ENCODE measurements at regions not wholly inside any gene's neighbourhood (a gene's known extent, or its start where the extent isn't known, plus 50 kb on each side); places are given as distances from the start of the nearest gene placed in this dataset.

DNA sequence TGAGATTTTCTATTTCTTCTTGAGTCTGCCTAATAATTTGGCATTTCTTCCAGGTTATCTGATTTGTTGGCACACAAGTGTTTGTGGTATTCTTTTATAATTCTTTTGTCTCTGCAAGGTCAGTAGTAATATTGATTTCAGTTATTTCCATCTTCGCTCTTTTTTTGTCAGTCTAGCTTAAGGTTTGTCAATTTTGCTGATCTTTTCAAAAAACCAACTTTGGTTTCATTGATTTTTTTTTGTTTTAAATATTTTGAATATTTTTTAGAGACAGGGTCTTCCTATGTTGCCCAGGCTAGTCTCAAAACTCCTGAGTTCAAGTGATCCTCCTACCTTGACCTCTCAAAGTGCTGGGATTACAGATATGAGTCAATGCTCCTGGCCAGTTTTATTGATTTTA, 162.8 kb downstream of the BARX1 start:
- Mint-ChIP-seq H3K27ac (no peak overlapping the region), H3K36me3 (ENCODE audit: low read depth) (no peaks in the 10 kb centered on the region)

DNA sequence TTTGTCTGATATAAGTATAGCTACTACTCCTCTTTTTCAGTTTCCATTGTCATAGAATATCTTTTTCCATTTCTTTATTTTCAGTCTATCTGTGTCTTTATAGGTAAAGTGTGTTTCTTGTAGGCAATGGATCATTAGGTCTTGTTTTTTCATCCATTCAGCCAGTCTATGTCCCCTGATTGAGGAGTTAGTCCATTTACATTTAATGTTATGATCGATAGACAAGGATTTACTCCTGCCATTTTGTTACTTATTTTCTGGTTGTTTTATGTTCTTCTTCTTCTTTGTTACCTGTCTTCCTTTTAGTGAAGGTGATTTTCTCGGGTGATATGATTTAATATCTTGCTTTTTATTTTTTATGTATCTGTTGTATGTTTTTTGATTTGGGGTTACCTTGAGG, 169.0 kb downstream of the BARX1 start:
- peaks cover 12% of the 10 kb centered on the region for H3K27me3 Mint-ChIP-seq (ENCODE audit: low read depth, poor library complexity)
- H3K4me3 Mint-ChIP-seq: no peak overlapping the region
- H3K27ac Mint-ChIP-seq: no peak overlapping the region
- H3K4me1 Mint-ChIP-seq: no peaks in the 10 kb centered on the region
- H3K36me3 Mint-ChIP-seq (ENCODE audit: low read depth): no peaks in the 10 kb centered on the region
- TF ChIP-seq, protein P1, sequence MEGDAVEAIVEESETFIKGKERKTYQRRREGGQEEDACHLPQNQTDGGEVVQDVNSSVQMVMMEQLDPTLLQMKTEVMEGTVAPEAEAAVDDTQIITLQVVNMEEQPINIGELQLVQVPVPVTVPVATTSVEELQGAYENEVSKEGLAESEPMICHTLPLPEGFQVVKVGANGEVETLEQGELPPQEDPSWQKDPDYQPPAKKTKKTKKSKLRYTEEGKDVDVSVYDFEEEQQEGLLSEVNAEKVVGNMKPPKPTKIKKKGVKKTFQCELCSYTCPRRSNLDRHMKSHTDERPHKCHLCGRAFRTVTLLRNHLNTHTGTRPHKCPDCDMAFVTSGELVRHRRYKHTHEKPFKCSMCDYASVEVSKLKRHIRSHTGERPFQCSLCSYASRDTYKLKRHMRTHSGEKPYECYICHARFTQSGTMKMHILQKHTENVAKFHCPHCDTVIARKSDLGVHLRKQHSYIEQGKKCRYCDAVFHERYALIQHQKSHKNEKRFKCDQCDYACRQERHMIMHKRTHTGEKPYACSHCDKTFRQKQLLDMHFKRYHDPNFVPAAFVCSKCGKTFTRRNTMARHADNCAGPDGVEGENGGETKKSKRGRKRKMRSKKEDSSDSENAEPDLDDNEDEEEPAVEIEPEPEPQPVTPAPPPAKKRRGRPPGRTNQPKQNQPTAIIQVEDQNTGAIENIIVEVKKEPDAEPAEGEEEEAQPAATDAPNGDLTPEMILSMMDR (IDR thresholded peaks at IDR 0.05): no peak
- no peak for DNase-seq
- peaks cover 50% of the 10 kb centered on the region for H3K9me3 Mint-ChIP-seq

More for the DNA sequence above, 162.8 kb downstream of the BARX1 start:
- H3K27me3 Mint-ChIP-seq (ENCODE audit: low read depth, poor library complexity): peaks cover 16% of the 10 kb centered on the region
- H3K4me3 Mint-ChIP-seq: no peak overlapping the region
- TF ChIP-seq, protein P1 (IDR thresholded peaks at IDR 0.05): no peak
- H3K4me1 Mint-ChIP-seq: no peaks in the 10 kb centered on the region
- no peak for DNase-seq
- H3K9me3 Mint-ChIP-seq: peaks cover 12% of the 10 kb centered on the region

DNA sequence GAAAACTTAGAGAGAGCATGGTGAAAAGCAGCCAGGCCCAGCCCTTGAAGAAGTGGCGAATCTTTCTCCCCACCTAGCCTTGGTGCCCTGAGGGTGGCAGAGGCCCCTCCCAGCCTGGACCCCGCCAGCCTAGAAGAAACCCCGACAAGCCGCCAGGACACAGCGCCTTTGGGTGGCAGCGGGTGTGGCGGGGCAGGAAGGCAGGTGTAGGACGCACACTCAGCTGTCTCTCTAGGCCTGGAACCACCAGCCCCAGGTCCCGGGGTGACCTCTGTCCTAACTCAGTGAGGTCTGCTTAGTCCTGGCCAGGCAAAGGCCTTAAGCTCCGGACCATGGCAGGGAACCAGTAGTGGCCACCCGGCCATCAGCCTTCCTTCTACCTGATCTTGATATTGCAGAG, 178.3 kb downstream of the BARX1 start:
- TF ChIP-seq, protein P1 (IDR thresholded peaks at IDR 0.05): no peak
- no peaks in the 10 kb centered on the region for H3K36me3 Mint-ChIP-seq (ENCODE audit: low read depth)
- no peak for DNase-seq
- peaks cover 3% of the 10 kb centered on the region for H3K27me3 Mint-ChIP-seq (ENCODE audit: low read depth, poor library complexity)
- no peaks in the 10 kb centered on the region for H3K4me1 Mint-ChIP-seq
- no peak overlapping the region for H3K4me3 Mint-ChIP-seq
- no peaks in the 10 kb centered on the region for H3K9me3 Mint-ChIP-seq
- H3K27ac Mint-ChIP-seq: no peak overlapping the region

DNA sequence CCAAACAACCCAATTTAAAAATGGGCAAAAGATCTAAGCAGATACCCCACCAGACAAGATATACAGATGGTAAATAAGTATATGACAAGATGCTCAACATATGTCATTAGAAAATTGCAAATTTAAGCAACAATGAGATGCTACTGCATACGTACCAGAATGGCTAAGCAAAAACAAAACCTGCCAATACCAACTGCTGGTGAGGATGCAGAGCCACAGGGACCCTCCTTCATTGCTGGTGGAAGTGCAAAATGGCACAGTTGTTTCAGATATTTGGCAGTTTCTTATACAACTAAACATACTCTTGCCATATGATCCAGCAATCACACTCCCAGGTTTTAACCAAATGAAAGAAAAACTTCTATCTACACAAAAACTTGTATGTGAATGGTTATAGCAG, 178.9 kb downstream of the BARX1 start:
- peaks cover 3% of the 10 kb centered on the region for H3K9me3 Mint-ChIP-seq
- H3K36me3 Mint-ChIP-seq (ENCODE audit: low read depth): no peaks in the 10 kb centered on the region
- H3K27me3 Mint-ChIP-seq (ENCODE audit: low read depth, poor library complexity): peaks cover 3% of the 10 kb centered on the region
- H3K4me3 Mint-ChIP-seq: no peak overlapping the region
- TF ChIP-seq, protein P1 (IDR thresholded peaks at IDR 0.05): no peak
- no peak for DNase-seq
- H3K27ac Mint-ChIP-seq: no peak overlapping the region
- no peaks in the 10 kb centered on the region for H3K4me1 Mint-ChIP-seq

DNA sequence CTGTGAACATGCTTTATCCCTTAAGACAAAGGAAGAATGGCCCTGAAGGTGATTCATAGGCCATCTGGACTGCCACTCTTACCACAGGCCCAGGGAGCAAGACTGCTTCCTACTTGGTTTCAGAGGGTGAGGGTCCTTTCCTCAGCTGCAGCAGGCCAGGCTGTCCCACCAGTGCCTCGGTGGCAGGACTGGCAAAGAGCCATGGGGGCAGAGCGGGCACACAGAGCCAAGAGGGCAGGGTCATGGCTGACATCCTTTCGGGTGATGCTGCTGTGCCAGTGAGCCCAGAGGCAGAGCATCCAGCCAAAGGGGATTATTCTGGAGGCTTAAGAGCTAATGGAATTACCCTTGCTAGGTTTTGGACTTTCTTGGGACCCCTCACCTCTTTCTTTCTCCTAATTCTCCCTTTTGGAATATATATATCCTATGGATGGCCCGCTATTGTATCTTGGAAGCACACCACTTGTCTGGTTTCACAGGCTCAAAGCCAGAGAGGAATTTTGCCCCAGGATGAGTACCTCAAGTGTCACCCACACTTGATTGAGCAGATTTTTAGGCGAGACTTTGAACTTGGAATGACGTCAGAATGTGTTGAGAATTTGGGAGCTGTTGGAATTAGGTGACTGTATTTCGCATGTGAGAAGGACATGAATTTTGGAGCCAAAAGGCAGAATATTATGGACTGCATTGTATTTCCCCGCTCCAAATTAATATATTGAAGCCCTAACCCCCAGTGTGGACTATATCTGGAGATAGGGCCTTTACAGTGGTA, 180.6 kb downstream of the BARX1 start:
- H3K4me3 Mint-ChIP-seq: no peak overlapping the region
- no peak for DNase-seq
- H3K27ac Mint-ChIP-seq: no peak overlapping the region
- no peaks in the 10 kb centered on the region for H3K4me1 Mint-ChIP-seq
- H3K9me3 Mint-ChIP-seq: peaks cover 12% of the 10 kb centered on the region
- TF ChIP-seq, protein P1 (IDR thresholded peaks at IDR 0.05): no peak
- no peaks in the 10 kb centered on the region for H3K36me3 Mint-ChIP-seq (ENCODE audit: low read depth)
- peaks cover 3% of the 10 kb centered on the region for H3K27me3 Mint-ChIP-seq (ENCODE audit: low read depth, poor library complexity)

DNA sequence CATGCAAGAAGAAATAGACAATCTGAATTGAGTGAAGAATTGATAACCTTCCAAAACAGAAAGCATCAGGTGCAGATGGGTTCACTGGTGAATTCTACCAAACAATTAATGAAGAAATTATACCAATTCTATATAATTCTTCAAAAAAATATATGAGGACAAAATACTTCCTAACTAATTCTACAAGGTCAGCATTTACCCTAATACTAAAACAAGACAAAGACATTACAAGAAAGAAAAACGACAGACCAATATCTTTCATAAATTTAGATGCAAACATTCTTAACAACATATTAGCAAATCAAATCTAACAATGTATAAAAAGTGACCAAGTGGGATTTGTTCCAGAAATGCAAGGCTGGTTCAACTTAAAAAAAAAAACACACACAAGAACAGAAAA, 183.9 kb downstream of the BARX1 start:
- Mint-ChIP-seq H3K4me1 (no peaks in the 10 kb centered on the region), H3K27me3 (ENCODE audit: low read depth, poor library complexity) (peaks cover 7% of the 10 kb centered on the region), H3K9me3 (peaks cover 24% of the 10 kb centered on the region), H3K27ac (no peak overlapping the region), H3K4me3 (no peak overlapping the region), H3K36me3 (ENCODE audit: low read depth) (no peaks in the 10 kb centered on the region)
- no peak for DNase-seq
- TF ChIP-seq, protein P1 (IDR thresholded peaks at IDR 0.05): no peak
